HTR-8/SVneo (cell line): ENCODE measurements at regions not wholly inside any gene's neighbourhood (a gene's known extent, or its start where the extent isn't known, plus 50 kb on each side); places are given as distances from the start of the nearest gene placed in this dataset.

ENCODE experiments used
- DNase-seq: peaks from one replicate; pipeline ENCODE4 v3.0.0; 2011; ENCODE audit warnings: low spot score, mixed read lengths; ENCODE audit not compliant: insufficient read length
- FAIRE-seq: peaks from 2 replicates; lab custom pipeline; 2011; peaks lifted over from hg19 to GRCh38; lab: Jason Lieb, UNC

- DNase-seq: no peak
- FAIRE-seq: no peak
These were observed 543.5 kb upstream of the SPHKAP start for GRCh38 chr2:228725031-228725430.

- DNase-seq (no peak), FAIRE-seq (no peak)
These were observed 542.1 kb upstream of the SPHKAP start for GRCh38 chr2:228723599-228723998.

- DNase-seq (no peak), FAIRE-seq (no peak)
These were observed 540.8 kb upstream of the SPHKAP start for GRCh38 chr2:228722311-228722710.

GRCh38 chr2:228720895-228721294 lies 539.4 kb upstream of the SPHKAP start:
- no peak for FAIRE-seq
- no peak for DNase-seq

- DNase-seq: no peak
- FAIRE-seq: no peak
These were observed 528.4 kb upstream of the SPHKAP start for GRCh38 chr2:228709788-228710371.

- FAIRE-seq: no peak
These were observed 526.4 kb upstream of the SPHKAP start for GRCh38 chr2:228707846-228708245.

GRCh38 chr2:228705318-228705717 lies 523.8 kb upstream of the SPHKAP start:
- DNase-seq (no peak), FAIRE-seq (no peak)

More at GRCh38 chr2:228707846-228708245, 526.4 kb upstream of the SPHKAP start:
- DNase-seq: no peak

GRCh38 chr2:228703152-228703551 lies 521.7 kb upstream of the SPHKAP start:
- no peak for DNase-seq
- FAIRE-seq: no peak

- DNase-seq (no peak), FAIRE-seq (no peak)
These were observed 520.0 kb upstream of the SPHKAP start for GRCh38 chr2:228701506-228701905.

GRCh38 chr2:228700638-228701037 lies 519.2 kb upstream of the SPHKAP start:
- FAIRE-seq (no peak), DNase-seq (peak; percentile 6)

GRCh38 chr2:228699888-228700287 lies 518.4 kb upstream of the SPHKAP start:
- FAIRE-seq (no peak), DNase-seq (no peak)

- DNase-seq: peak; percentile 11
- no peak for FAIRE-seq
These were observed 517.9 kb upstream of the SPHKAP start for GRCh38 chr2:228699400-228699799.

- DNase-seq (no peak), FAIRE-seq (no peak)
These were observed 517.5 kb upstream of the SPHKAP start for GRCh38 chr2:228698963-228699362.

GRCh38 chr2:228697456-228697855 lies 516.0 kb upstream of the SPHKAP start:
- DNase-seq (no peak), FAIRE-seq (no peak)

GRCh38 chr2:228690681-228691080 lies 509.2 kb upstream of the SPHKAP start:
- FAIRE-seq: no peak
- no peak for DNase-seq

- FAIRE-seq: no peak
- DNase-seq: no peak
These were observed 507.6 kb upstream of the SPHKAP start for GRCh38 chr2:228689053-228689452.

GRCh38 chr2:228688007-228688645 lies 506.6 kb upstream of the SPHKAP start:
- no peak for DNase-seq
- no peak for FAIRE-seq

GRCh38 chr2:228681979-228682378 lies 500.5 kb upstream of the SPHKAP start:
- FAIRE-seq: no peak

GRCh38 chr2:228681426-228681825 lies 499.9 kb upstream of the SPHKAP start:
- FAIRE-seq (no peak), DNase-seq (no peak)

More at GRCh38 chr2:228681979-228682378, 500.5 kb upstream of the SPHKAP start:
- DNase-seq: no peak

GRCh38 chr2:228678110-228678509 lies 496.6 kb upstream of the SPHKAP start:
- no peak for FAIRE-seq
- DNase-seq: no peak

GRCh38 chr2:228675646-228676045 lies 494.2 kb upstream of the SPHKAP start:
- FAIRE-seq: no peak
- no peak for DNase-seq

GRCh38 chr2:228675091-228675490 lies 493.6 kb upstream of the SPHKAP start:
- DNase-seq (no peak), FAIRE-seq (no peak)
